Osteocyte (in vitro differentiated cells): ENCODE measurements at regions not wholly inside any gene's neighbourhood (a gene's known extent, or its start where the extent isn't known, plus 50 kb on each side); places are given as distances from the start of the nearest gene placed in this dataset.

ENCODE experiments used
- DNase-seq: peaks from one replicate; pipeline ENCODE4 v3.0.0; 2021; ENCODE audit warnings: mixed read lengths; ENCODE audit not compliant: unreplicated experiment; ENCODE audit errors: extremely low spot score
- H3K27ac Mint-ChIP-seq: one replicate; pipeline ENCODE4 v1.8.0; 2021; ENCODE audit warnings: mild to moderate bottlenecking, mixed read lengths; ENCODE audit not compliant: unreplicated experiment
- H3K27me3 Mint-ChIP-seq: one replicate; pipeline ENCODE4 v1.8.0; 2021; ENCODE audit warnings: mixed read lengths; ENCODE audit not compliant: unreplicated experiment
- H3K36me3 Mint-ChIP-seq: one replicate; pipeline ENCODE4 v1.8.0; 2021; ENCODE audit warnings: mixed read lengths; ENCODE audit not compliant: unreplicated experiment
- H3K4me1 Mint-ChIP-seq: one replicate; pipeline ENCODE4 v1.8.0; 2021; ENCODE audit warnings: mixed read lengths; ENCODE audit not compliant: unreplicated experiment
- H3K4me3 Mint-ChIP-seq: one replicate; pipeline ENCODE4 v1.8.0; 2021; ENCODE audit warnings: mild to moderate bottlenecking, moderate library complexity, mixed read lengths; ENCODE audit not compliant: unreplicated experiment
- H3K9me3 Mint-ChIP-seq: one replicate; pipeline ENCODE4 v1.8.0; 2021; ENCODE audit warnings: mixed read lengths; ENCODE audit not compliant: unreplicated experiment
- CTCF ChIP-seq: fragments of 200-600 bp; sonication (generic); IDR thresholded peaks from 2 replicates; pipeline ENCODE4 v1.5.0; 2021; ENCODE audit warnings: antibody characterized with exemption, mild to moderate bottlenecking, moderate library complexity

DNA sequence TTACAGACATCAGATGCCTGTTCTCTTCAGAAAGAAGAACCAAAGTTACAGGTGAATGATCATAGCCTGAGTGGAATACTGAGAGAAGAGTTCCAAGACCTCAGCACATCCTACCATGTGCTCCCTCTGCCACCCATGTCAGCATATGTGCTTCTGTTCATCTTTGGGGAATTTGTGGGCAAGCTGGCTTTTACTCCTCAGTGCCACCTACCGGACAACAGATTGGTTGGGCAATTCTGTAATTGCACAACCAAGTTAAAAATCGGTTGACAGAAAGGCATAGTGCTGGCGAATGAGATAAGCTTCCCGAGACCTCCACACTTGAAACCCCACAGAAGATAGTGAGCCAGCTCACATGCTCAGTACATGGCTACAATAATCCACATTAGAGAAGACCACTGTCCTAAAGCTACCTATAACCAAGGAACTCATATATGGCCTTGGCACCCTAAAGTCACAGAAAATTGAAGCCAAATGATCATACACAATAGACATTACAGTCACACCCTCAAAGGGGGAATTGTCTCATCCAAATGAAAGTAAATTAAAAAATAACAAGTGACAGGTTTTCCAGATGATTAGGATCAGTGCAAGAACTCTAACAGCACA, 1238.0 kb upstream of the NUDT12 start:
- DNase-seq, result no peak
- Mint-ChIP-seq H3K27me3 (no peaks in the 10 kb centered on the region), H3K4me3 (no peak overlapping the region), H3K4me1 (peaks cover 1% of the 10 kb centered on the region), H3K9me3 (no peaks in the 10 kb centered on the region), H3K27ac (no peak overlapping the region), H3K36me3 (no peaks in the 10 kb centered on the region)
- peak; percentile 12 for TF ChIP-seq CTCF

- H3K9me3 Mint-ChIP-seq, result no peaks in the 10 kb centered on the region
- TF ChIP-seq CTCF, result no peak
- no peak overlapping the region for H3K27ac Mint-ChIP-seq
- H3K36me3 Mint-ChIP-seq, result no peaks in the 10 kb centered on the region
- H3K27me3 Mint-ChIP-seq, result no peaks in the 10 kb centered on the region
- peaks cover 3% of the 10 kb centered on the region for H3K4me1 Mint-ChIP-seq
- no peak for DNase-seq
- H3K4me3 Mint-ChIP-seq, result no peak overlapping the region
These were observed 1231.1 kb upstream of the NUDT12 start for GRCh38 chr5:104793755-104794080.

- Mint-ChIP-seq H3K27me3 (no peaks in the 10 kb centered on the region), H3K4me1 (peaks cover 3% of the 10 kb centered on the region), H3K4me3 (no peak overlapping the region), H3K36me3 (no peaks in the 10 kb centered on the region), H3K27ac (no peak overlapping the region), H3K9me3 (no peaks in the 10 kb centered on the region)
- no peak for TF ChIP-seq CTCF
- DNase-seq, result no peak
These were observed 1230.6 kb upstream of the NUDT12 start for GRCh38 chr5:104793031-104793754.

DNA sequence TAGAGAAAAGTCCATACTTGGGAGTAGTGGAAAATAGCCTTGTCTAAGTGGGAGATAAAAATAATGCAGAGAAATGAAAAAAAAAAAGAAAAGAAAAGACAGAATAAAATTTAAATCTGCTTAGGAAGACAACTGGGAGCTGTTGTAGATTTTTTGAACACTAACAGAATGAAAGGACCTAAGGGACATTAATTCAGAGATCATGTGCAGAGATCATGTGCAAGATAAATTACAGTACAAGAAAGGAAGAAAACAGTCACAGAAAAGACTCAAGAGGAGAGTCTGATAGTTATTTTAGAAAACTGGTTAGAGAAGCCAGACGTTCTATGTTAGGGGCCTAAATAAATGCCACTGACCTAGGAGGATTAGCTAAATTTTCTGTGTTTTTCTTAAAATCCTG, 1226.8 kb upstream of the NUDT12 start:
- peaks cover 2% of the 10 kb centered on the region for H3K36me3 Mint-ChIP-seq
- H3K4me1 Mint-ChIP-seq, result peaks cover 2% of the 10 kb centered on the region
- peaks cover 7% of the 10 kb centered on the region for H3K9me3 Mint-ChIP-seq
- TF ChIP-seq CTCF, result no peak
- no peak for DNase-seq
- H3K27ac Mint-ChIP-seq, result no peak overlapping the region
- H3K27me3 Mint-ChIP-seq, result no peaks in the 10 kb centered on the region
- no peak overlapping the region for H3K4me3 Mint-ChIP-seq

- no peak overlapping the region for H3K27ac Mint-ChIP-seq
- no peak overlapping the region for H3K4me3 Mint-ChIP-seq
- H3K27me3 Mint-ChIP-seq, result no peaks in the 10 kb centered on the region
- no peak for TF ChIP-seq CTCF
- peaks cover 7% of the 10 kb centered on the region for H3K9me3 Mint-ChIP-seq
- no peaks in the 10 kb centered on the region for H3K4me1 Mint-ChIP-seq
- H3K36me3 Mint-ChIP-seq, result peaks cover 2% of the 10 kb centered on the region
- DNase-seq, result no peak
These were observed 1222.5 kb upstream of the NUDT12 start for GRCh38 chr5:104785097-104785496.
